ENCODE measurements at regions not wholly inside any gene's neighbourhood (a gene's known extent, or its start where the extent isn't known, plus 50 kb on each side); places are given as distances from the start of the nearest gene placed in this dataset.
"Not testable (repeated sequence)": the region's sequence is repeated elsewhere in the genome, so short reads cannot be mapped to it uniquely, and the experiment has no call there.

- TF ChIP-seq, protein P1, sequence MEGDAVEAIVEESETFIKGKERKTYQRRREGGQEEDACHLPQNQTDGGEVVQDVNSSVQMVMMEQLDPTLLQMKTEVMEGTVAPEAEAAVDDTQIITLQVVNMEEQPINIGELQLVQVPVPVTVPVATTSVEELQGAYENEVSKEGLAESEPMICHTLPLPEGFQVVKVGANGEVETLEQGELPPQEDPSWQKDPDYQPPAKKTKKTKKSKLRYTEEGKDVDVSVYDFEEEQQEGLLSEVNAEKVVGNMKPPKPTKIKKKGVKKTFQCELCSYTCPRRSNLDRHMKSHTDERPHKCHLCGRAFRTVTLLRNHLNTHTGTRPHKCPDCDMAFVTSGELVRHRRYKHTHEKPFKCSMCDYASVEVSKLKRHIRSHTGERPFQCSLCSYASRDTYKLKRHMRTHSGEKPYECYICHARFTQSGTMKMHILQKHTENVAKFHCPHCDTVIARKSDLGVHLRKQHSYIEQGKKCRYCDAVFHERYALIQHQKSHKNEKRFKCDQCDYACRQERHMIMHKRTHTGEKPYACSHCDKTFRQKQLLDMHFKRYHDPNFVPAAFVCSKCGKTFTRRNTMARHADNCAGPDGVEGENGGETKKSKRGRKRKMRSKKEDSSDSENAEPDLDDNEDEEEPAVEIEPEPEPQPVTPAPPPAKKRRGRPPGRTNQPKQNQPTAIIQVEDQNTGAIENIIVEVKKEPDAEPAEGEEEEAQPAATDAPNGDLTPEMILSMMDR (IDR thresholded peaks at IDR 0.05 in 8 of 11, conservative IDR thresholded peaks at IDR 0.05 in 3 of 11) = no peak
- TF ChIP-seq POLR2AphosphoS5 (IDR thresholded peaks at IDR 0.05) = no peak
- no peak for TF ChIP-seq POLR2A (IDR thresholded peaks at IDR 0.05)
- Histone ChIP-seq H3K36me3 (no peaks in the 10 kb centered on the region), H3K27me3 (replicated peaks in 1 of 7) (no peaks in the 10 kb centered on the region), H3K27ac (no peak overlapping the region), H3K9me3 (peaks cover 0 to 47% (median 31%) of the 10 kb centered on the region in 8 donors), H3K4me3 (no peak overlapping the region), H3K4me1 (no peaks in the 10 kb centered on the region)
- intact Hi-C loops (cut with DNase I; ENCODE audit: low total_unique reads) = no loop called here
- WGBS, 5 donors = 86 to 94% (median 91%) methylated on average over 6 of the region's 6 CpGs
- no peak for DNase-seq
Measured at GRCh38 chr11:38136887-38137286, 1538.9 kb upstream of the RAG2 start.

GRCh38 chr11:38131535-38131934 lies 1533.5 kb upstream of the RAG2 start:
- 51 to 71% (median 55%) methylated on average over 1 of the region's 1 CpG for WGBS, 5 donors
- Histone ChIP-seq H3K9me3 (peaks cover 0 to 16% (median 4%) of the 10 kb centered on the region in 8 donors), H3K27me3 (replicated peaks in 1 of 7) (no peaks in the 10 kb centered on the region), H3K27ac (no peak overlapping the region), H3K4me3 (no peak overlapping the region), H3K36me3 (no peaks in the 10 kb centered on the region), H3K4me1 (no peaks in the 10 kb centered on the region)
- TF ChIP-seq POLR2AphosphoS5 (IDR thresholded peaks at IDR 0.05) (no peak), POLR2A (IDR thresholded peaks at IDR 0.05) (no peak)
- TF ChIP-seq, protein P1 (IDR thresholded peaks at IDR 0.05 in 8 of 11, conservative IDR thresholded peaks at IDR 0.05 in 3 of 11) = no peak
- no peak for DNase-seq
- intact Hi-C loops (cut with DNase I; ENCODE audit: low total_unique reads) = no loop called here

GRCh38 chr11:38130976-38131375 lies 1532.9 kb upstream of the RAG2 start:
- intact Hi-C loops (cut with DNase I; ENCODE audit: low total_unique reads) = no loop called here
- Histone ChIP-seq H3K4me3 (no peak overlapping the region), H3K9me3 (peaks cover 0 to 12% (median 2%) of the 10 kb centered on the region in 8 donors), H3K36me3 (no peaks in the 10 kb centered on the region), H3K27me3 (replicated peaks in 1 of 7) (no peaks in the 10 kb centered on the region), H3K4me1 (no peaks in the 10 kb centered on the region), H3K27ac (no peak overlapping the region)
- TF ChIP-seq POLR2A (IDR thresholded peaks at IDR 0.05) = no peak
- no peak for TF ChIP-seq POLR2AphosphoS5 (IDR thresholded peaks at IDR 0.05)
- TF ChIP-seq, protein P1 (IDR thresholded peaks at IDR 0.05 in 8 of 11, conservative IDR thresholded peaks at IDR 0.05 in 3 of 11) = no peak
- 44 to 72% (median 56%) methylated on average over 3 of the region's 3 CpGs for WGBS, 5 donors
- DNase-seq = no peak

- no peak for TF ChIP-seq POLR2A (IDR thresholded peaks at IDR 0.05)
- H3K4me1 ChIP-seq = no peaks in the 10 kb centered on the region
Measured at GRCh38 chr11:38130514-38130913, 1532.5 kb upstream of the RAG2 start.

GRCh38 chr11:38123673-38124072 lies 1525.6 kb upstream of the RAG2 start:
- no peak for DNase-seq
- no peak overlapping the region for H3K27ac ChIP-seq
- WGBS, 5 donors = 75 to 91% (median 81%) methylated on average over 7 to 9 of the region's 9 CpGs
- H3K27me3 ChIP-seq (replicated peaks in 1 of 7) = no peaks in the 10 kb centered on the region
- intact Hi-C loops (cut with DNase I; ENCODE audit: low total_unique reads) = no loop called here
- no peak for TF ChIP-seq POLR2A (IDR thresholded peaks at IDR 0.05)
- TF ChIP-seq POLR2AphosphoS5 (IDR thresholded peaks at IDR 0.05) = no peak
- TF ChIP-seq, protein P1 (IDR thresholded peaks at IDR 0.05 in 8 of 11, conservative IDR thresholded peaks at IDR 0.05 in 3 of 11) = no peak
- peaks cover 0 to 3% (median 0%) of the 10 kb centered on the region in 8 donors for H3K9me3 ChIP-seq
- H3K4me3 ChIP-seq = no peak overlapping the region
- H3K4me1 ChIP-seq = no peaks in the 10 kb centered on the region
- H3K36me3 ChIP-seq = no peaks in the 10 kb centered on the region

More at GRCh38 chr11:38130514-38130913, 1532.5 kb upstream of the RAG2 start:
- Histone ChIP-seq H3K36me3 (no peaks in the 10 kb centered on the region), H3K27ac (no peak overlapping the region), H3K27me3 (replicated peaks in 1 of 7) (no peaks in the 10 kb centered on the region), H3K4me3 (no peak overlapping the region), H3K9me3 (peaks cover 0 to 12% (median 2%) of the 10 kb centered on the region in 8 donors)
- no peak for DNase-seq
- intact Hi-C loops (cut with DNase I; ENCODE audit: low total_unique reads) = no loop called here

GRCh38 chr11:38116616-38117015 lies 1518.6 kb upstream of the RAG2 start:
- H3K27me3 ChIP-seq (replicated peaks in 1 of 7); H3K27ac ChIP-seq; H3K36me3 ChIP-seq; H3K4me3 ChIP-seq; DNase-seq; intact Hi-C loops (cut with DNase I; ENCODE audit: low total_unique reads); H3K4me1 ChIP-seq: not testable (repeated sequence)
- peaks cover 0 to 59% (median 12%) of the 10 kb centered on the region in 8 donors for H3K9me3 ChIP-seq
- 81 to 92% (median 90%) methylated on average over 5 of the region's 5 CpGs for WGBS, 5 donors

DNA sequence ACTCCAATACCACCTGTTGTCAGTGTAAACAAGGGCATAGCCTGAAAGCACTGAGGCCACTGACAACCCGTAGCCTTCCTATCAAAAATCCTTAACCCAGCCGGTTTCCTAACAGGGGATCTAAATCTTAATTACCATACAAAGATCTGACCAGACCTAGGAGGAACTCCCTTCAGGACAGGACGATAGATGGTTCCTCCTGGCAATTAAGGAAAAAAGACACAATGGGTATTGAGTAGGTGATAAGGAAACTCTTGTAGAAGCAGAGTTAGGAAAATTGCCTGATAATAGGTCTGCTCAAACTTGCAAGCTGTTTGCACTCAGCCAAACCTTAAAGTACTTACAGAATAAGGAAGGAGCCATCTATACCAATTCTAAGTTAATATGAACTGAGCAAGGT lies 1517.3 kb upstream of the RAG2 start:
- H3K4me3 ChIP-seq; H3K27me3 ChIP-seq (replicated peaks in 1 of 7); DNase-seq; intact Hi-C loops (cut with DNase I; ENCODE audit: low total_unique reads); H3K36me3 ChIP-seq; H3K27ac ChIP-seq; H3K4me1 ChIP-seq: not testable (repeated sequence)
- WGBS, 5 donors = 62 to 84% (median 66%) methylated on average over 3 of the region's 3 CpGs
- H3K9me3 ChIP-seq = peaks cover 0 to 68% (median 17%) of the 10 kb centered on the region in 8 donors

Data from spleen (tissue), 11 donors.